NCI-H2081 (cell line): ENCODE measurements at regions not wholly inside any gene's neighbourhood (a gene's known extent, or its start where the extent isn't known, plus 50 kb on each side); places are given as distances from the start of the nearest gene placed in this dataset.
"Not testable (repeated sequence)": the region's sequence is repeated elsewhere in the genome, so short reads cannot be mapped to it uniquely, and the experiment has no call there.

Source experiments
- DNase-seq, 2 experiments: peaks; one replicate each; lab custom pipeline; 2025; lab: John Stamatoyannopoulos, UW

GRCh38 chr17:63078707-63079106, 112.7 kb downstream of the TANC2 start:
- no peak for DNase-seq

GRCh38 chr17:63082273-63082861, 116.3 kb downstream of the TANC2 start:
- no peak for DNase-seq

- no peak for DNase-seq
Measured at GRCh38 chr17:63082952-63083351, 116.9 kb downstream of the TANC2 start.

GRCh38 chr17:63086483-63087185, 120.6 kb downstream of the TANC2 start:
- DNase-seq = no peak

GRCh38 chr17:63090358-63091114, 124.5 kb downstream of the TANC2 start:
- DNase-seq = not testable (repeated sequence)

GRCh38 chr17:63091909-63092308, 125.9 kb downstream of the TANC2 start:
- DNase-seq = not testable (repeated sequence)

- no peak for DNase-seq
Measured at GRCh38 chr17:63094631-63095030, 128.6 kb downstream of the TANC2 start.

GRCh38 chr17:63095459-63095858, 129.4 kb downstream of the TANC2 start:
- DNase-seq = no peak

- no peak for DNase-seq
Measured at GRCh38 chr17:63095879-63096278, 129.8 kb downstream of the TANC2 start.

- no peak for DNase-seq
Measured at GRCh38 chr17:63096426-63096825, 130.4 kb downstream of the TANC2 start.

GRCh38 chr17:63099425-63099824, 133.4 kb downstream of the TANC2 start:
- DNase-seq = no peak

- no peak for DNase-seq
Measured at GRCh38 chr17:63102034-63102433, 136.0 kb downstream of the TANC2 start.

GRCh38 chr17:63106050-63106449, 140.0 kb downstream of the TANC2 start:
- DNase-seq = no peak

GRCh38 chr17:63109661-63110060, 143.6 kb downstream of the TANC2 start:
- DNase-seq = no peak

- no peak for DNase-seq
Measured at GRCh38 chr17:63113167-63113566, 147.1 kb downstream of the TANC2 start.

- no peak for DNase-seq
Measured at GRCh38 chr17:63116228-63116627, 150.2 kb downstream of the TANC2 start.

GRCh38 chr17:63116967-63117830, 151.2 kb downstream of the TANC2 start:
- peak; percentile 7 to 57 for DNase-seq

- no peak for DNase-seq
Measured at GRCh38 chr17:63120406-63120805, 154.4 kb downstream of the TANC2 start.

- DNase-seq = no peak
Measured at GRCh38 chr17:63124536-63124935, 158.5 kb downstream of the TANC2 start.

GRCh38 chr17:63124958-63125357, 158.9 kb downstream of the TANC2 start:
- DNase-seq = no peak

- DNase-seq = no peak
Measured at GRCh38 chr17:63125987-63126386, 160.0 kb downstream of the TANC2 start.

- DNase-seq = no peak
Measured at GRCh38 chr17:63126607-63127006, 160.6 kb downstream of the TANC2 start.
